ENCODE measurements at regions not wholly inside any gene's neighbourhood (a gene's known extent, or its start where the extent isn't known, plus 50 kb on each side); places are given as distances from the start of the nearest gene placed in this dataset.

DNA sequence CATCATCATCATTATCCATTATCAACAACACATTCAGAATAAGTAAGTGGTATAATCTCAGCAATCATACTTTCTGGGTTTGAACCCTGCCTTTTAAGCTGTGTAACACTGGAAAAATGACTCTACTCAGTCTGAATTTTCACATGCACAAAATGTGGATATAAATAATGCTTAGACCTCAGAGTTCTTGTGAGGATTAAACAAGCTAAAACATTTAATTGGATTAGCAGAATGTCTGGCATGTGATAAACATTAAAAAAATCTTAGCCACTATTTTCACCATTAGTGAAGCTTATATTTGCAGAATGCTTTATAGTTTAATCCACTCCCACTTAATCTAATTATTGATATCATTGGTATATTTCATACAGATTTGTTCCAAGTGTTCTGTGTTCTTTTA, 412.3 kb downstream of the RFC3 start:
- no peak for DNase-seq (ENCODE audit: low read depth, low spot score)

DNA sequence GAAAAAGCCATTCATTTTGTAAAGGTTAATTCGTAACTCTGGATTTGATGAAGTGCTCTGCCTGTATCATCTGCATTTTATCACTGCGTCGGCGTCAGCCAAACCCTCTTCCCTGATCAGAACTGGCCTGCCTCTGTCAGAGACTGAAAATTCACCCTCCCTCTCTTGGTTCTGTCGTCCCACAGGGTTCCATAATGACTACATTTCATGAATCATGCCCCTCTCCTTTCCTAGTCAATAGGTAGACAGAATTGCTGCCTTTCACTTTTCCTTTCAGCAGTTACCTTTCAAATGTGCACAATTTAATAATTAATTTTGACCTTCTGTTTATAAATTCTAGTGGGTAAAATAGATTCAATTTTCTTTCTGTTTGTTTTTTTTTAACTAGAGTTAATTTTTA, 423.4 kb downstream of the RFC3 start:
- DNase-seq (ENCODE audit: low read depth, low spot score) = no peak

DNA sequence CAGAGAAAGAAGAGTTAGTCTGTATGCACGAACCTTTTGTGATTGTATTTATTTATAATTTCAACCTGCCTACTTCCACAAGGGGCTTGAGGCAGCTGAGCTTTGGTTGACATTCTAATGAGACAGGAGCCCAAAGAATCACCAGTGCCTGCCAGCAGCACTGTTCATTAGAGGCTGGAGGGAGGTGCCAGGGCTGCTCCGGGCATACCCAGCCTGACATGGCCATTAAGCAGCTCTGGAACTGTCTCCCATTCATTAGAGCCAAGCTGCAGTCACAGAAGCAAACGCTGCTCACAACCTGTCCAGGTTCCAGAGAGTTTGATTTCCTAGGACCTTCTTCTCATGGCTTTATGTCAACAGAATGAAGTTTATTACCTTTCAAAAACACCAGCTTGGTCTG, 425.5 kb downstream of the RFC3 start:
- DNase-seq (ENCODE audit: low read depth, low spot score) = no peak

DNA sequence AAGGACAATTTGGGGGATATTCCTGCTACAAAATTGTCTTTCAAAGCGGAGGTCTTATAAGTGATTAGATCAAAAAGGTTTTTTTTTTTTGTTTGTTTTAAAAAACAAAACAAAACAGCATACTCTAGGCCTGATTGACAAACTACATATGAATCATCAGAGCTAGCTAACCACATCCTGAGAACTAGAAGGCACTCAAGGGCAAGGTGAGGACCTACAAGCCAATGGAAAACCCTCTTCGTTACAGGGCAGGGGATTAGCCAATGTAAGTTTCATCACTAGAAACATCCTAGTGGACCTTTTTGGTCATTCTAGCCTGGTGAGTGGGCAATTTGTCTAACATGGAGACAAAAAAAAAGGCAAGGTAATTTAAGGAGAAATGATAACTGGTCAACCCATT, 428.6 kb downstream of the RFC3 start:
- no peak for DNase-seq (ENCODE audit: low read depth, low spot score)

DNA sequence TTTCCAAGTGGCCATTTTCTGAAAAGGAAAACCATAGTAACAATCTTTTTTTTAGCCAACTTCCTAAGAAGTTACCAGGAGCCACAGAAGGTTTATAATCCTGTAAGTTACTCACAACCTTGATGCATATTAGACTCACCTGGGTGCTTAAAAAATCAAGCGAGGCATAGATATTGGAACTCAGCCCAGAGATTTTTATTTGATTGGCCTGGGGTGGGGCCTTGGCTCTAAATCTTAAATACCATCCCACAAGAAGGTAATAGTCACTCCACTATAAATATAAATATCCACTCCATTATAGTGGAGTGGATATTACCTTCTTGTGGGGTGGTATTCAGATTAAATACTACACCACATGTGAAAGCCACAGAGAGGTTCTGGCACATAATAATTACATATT, 429.6 kb downstream of the RFC3 start:
- no peak for DNase-seq (ENCODE audit: low read depth, low spot score)

DNA sequence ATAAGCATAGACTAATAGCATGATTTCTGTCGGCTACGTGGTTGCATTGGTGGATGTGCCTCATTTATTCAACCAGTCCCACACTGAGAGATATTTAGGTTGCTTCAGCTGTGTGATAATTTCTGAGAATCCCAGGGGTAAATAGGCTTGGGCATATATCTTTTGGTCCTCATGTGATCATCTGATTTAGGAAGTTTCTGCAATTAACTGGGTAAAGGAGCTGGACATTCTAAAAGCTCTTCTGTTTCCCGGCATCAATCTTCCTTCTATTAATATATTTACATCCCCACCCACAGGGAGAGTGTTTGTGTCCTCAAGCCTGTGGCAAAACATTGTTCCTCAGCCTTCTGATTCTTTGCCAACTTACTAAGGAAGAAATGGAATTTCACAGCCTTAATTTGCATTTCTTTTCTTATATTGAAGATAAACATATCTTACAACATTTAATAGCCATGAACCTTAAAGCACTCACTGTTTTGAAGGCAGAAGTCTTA, 431.6 kb downstream of the RFC3 start:
- DNase-seq (ENCODE audit: low read depth, low spot score) = no peak

DNA sequence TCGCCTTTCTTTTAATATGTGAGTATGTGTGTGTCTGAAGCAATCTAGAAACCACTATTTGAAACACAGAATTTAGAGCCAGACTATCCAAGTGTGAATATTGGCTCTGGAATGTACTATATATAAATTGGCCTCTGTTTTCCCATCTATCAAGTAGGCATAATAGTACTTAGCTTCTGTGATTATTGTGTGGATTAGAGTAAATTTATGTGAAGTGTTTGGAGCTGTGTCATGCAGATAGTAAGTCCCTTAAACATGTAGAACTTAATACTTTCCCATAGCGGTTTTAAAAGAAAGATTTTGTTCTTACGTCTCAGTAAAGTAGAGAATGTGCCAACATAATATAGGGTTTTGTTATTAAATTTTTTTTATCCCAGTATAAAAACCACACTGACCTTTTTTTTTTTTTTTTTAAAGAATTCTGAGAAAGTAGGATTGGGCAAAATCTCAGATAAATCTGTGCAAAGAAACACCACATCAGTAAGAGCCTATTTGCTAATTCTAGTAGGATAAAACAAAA, 432.3 kb downstream of the RFC3 start:
- no peak for DNase-seq (ENCODE audit: low read depth, low spot score)

DNA sequence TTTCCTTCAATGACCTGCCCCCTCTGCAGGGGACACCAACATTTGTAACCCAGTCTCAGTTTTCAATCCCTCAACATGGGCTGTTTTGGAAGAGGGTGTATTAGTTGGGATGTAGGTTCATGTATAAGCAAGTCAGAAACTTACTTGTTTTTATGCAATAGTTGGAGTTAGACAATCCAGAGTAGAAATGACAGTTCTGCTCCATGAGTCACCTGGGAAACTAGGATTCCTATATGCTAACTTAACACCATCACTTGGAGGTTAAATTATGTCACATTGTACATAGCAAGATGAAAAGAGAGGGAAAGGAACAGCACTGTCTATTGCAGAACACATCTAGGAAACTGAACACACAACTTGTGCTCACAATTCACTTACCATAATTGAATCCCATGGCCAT, 436.4 kb downstream of the RFC3 start:
- no peak for DNase-seq (ENCODE audit: low read depth, low spot score)

DNA sequence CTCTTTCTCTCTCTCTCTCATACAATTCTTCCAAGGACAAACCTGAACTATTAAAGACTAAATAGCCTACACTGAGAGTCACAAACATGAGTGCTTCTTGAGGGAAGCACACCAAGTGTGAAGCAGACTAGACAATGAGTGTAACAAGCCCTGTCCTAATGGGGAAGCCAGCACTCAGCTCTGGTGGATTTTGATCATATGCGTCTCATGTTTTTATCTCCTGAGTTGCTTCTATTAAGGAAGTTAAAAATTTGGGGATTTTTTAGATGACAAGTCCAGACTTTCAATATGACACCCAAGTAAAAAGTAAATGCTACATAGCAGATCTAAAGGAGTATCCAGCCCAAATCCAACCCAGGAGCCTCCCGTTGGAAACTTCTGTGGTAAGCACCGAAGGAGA, 437.8 kb downstream of the RFC3 start:
- DNase-seq (ENCODE audit: low read depth, low spot score) = no peak

DNA sequence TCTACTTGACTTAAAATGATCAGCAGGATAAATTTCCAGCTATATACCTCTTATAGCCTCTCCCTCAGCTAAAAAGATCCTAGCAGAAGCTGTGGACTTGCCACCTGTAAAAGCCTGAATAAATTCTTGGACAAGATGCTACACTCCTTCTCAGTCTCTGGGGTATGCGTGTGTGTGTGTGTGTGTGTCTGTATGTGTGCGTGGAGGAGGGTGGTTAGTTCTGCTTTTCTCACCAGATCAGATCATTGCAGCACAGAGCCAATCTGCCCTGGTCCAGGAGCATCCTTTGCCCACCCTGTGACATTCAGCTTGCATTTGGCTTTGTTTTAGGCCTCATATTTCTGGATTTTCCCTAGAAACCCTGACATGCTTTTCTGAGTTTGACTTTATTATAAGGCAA, 438.3 kb downstream of the RFC3 start:
- DNase-seq (ENCODE audit: low read depth, low spot score) = no peak

DNA sequence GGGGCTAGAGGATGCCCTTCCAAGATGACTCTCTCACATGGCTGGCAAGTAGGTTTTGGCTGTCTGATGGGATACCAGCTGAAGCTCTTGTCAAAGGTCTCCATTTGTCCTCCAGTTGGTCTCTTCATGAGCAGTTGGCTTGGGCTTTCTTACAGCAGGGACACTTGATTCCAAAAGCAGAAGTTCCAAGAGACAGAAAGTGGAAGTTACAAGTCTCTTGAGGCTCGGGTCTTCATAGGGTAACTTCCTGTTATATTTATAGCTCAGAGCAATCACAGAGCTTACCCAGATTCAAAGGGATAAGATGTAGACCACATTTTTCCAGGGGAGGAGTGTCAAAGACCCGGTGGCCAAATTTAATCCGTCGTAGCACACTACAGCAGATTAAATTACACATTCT, 440.0 kb downstream of the RFC3 start:
- DNase-seq (ENCODE audit: low read depth, low spot score) = no peak

DNA sequence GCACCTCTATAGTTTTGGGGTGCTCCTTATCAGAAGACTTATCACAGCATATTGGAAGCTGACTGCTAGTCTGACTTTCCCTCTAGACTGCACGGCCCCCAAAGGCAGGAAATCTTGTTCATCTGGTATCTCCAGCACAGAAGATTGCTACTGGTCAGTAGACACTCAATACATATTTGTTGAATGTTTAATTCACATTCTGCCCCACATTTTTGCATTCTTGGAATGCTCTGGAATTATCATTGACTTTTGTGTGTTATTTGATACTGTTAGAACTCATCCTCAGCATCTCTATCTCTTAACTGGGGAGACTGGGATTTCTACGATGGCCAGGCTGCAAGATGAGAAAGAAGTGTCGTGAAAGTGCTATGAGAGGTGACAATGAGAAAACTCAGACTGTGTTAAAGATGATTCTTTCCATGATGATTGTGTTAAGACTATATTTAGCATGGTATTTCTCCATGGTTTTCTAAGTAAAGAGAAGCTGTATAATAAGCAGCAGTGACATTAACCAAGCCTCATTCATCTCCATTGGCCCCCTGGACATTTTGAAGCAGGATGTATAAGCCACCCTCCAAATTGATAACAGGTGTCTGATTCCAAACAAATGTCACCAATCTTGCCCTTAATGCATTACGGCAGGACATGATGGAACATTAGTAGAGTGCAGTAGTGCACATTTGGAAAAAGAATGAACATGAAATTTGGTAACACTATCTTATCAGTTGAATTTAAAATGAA, 440.9 kb downstream of the RFC3 start:
- DNase-seq (ENCODE audit: low read depth, low spot score) = no peak

DNA sequence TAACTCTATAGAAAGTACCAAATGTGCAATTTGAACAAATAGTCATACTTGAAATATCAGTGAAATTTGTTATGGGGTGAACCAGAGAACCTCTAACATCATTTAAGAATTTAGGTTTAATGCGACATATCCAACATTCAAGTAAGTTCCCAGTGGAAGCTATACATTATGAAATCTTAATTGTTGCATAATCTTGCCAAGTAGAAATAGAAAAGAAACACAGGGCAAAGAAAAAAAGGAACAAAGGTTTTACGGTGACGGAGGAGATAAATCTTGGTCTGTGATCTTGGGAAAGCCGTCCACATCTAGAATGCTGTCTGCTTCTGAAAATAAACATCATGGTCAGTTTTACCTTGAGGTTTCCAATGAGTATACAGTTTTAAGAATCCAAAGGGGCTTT, 445.7 kb downstream of the RFC3 start:
- no peak for DNase-seq (ENCODE audit: low read depth, low spot score)

DNA sequence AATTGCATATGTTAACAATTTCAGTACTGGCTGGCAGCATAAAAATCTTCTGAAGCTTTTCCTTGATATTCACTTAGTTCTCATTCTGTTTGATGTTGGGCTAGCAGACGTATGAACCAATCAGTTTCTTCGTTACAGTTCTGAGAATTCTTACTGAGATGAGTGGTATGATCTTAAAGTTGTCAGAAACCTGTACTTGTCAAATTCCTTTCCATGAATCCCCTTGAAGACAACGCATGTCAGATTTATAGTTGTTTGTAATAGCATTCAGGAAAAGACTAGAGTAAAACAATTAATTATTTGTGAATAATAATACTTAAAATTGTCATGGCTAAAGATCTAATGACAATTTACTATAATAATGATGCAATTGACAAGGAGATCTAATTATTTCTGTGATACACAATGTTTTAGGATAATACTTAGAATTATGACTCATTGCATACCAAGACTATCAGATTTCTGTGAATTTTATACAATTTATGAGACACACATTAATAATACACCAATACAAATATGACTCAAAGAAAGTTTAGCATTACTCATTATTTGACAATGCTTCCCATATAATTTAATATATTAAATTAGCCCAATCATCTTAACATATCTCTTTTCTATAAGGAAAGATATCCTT, 447.2 kb downstream of the RFC3 start:
- no peak for DNase-seq (ENCODE audit: low read depth, low spot score)

DNA sequence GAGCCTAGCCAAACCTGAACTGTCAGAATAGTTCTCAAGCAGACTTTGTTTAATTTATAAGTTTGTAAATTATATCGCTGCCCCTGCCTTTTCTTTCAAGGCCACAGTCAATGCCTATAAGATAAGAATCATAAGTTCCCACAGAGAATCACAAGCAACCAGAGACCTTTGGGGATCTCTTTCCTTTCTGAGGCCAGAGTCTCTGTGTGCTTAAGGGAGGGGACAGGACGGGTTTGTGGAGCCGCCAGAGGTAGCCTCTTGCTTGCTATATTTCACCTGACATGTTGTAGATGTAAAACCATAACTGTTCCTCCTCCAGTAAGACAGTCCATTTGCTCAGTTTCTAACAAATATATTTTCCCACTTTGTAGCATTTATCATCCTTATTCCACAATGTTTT, 458.8 kb downstream of the RFC3 start:
- DNase-seq (ENCODE audit: low read depth, low spot score) = no peak

DNA sequence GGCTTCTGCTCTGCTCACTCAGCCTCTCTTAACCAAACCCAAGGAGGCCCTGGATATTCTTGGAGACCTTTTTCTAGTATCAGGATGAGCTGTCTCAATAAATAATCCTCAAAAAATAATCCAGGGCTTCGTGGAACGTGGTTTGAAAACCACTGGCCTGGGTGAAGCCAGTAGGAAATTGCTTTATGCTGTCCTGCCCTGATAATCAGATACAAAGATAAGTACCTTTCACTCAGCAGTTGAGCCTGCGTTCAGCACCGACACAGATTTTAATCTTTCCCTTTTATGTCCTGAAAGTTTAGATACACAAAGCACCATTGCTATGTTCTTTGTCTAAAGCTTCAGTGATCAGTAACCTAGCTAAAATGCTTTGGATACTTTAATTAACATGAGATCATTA, 460.0 kb downstream of the RFC3 start:
- DNase-seq (ENCODE audit: low read depth, low spot score) = no peak

DNA sequence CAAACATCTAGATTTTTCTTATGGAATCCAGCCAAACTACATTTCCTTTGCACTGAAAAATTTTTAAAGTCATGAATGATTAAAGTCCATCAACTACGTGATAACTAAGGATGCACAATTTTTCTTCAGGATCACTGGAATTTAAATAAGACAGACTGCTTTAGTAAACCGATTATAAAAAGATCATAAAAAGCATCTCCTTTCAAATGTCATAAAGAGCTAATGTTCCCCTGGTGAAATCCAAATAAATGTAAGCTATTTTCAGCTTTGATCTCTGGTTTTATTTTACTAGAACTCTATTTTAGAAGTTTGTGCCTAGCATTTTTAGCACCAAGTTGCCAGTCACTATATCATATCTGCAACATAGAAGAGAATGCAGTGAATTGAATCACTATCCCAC, 460.8 kb downstream of the RFC3 start:
- no peak for DNase-seq (ENCODE audit: low read depth, low spot score)

DNA sequence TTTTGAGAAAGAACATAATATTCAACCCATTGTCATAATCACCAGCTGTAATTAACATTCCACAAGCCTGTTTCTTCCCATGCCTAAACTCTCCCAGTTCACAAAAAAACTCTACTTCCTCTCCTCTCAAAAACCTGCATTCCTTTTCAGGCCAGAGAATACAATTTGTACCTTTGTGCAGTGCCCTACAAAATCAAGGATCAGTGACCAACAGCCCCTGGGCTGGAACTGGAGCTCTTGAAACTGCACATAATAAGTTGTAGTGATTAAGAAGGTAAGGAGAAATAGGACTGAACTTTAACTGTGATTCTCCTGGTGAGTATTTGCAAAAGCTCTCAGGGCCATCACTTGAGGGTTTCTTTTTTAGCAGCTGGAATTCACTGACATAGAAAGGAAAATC, 472.7 kb downstream of the RFC3 start:
- no peak for DNase-seq (ENCODE audit: low read depth, low spot score)

DNA sequence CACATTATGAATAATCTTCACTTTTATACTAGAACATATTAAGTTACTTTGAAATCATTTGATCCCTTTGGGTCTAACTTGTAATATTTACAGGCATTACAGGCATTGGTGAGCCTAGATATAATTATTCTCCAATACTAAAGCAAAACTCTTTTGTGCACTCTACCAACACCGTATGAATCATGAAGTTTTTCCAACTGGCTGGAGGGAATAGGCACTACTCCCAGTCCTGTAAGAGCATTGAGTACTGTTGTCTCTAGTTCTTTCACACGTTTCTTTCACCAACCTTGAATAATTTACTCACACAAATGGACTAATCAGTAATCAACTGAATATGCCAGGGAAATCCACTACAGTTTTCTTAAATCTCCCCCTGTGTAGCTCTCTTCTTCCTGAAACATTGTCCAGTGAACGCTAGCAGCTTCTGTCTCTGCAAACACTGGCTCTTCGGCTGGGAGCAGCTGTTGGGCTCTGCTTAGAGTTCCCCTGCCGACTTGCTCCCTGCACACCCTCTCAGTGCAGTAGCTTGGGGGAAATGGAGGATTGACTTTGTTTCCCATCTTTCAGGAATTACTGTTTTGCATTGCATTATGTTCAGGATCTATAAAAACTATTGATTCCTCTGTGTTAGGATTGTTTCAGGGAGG, 476.7 kb downstream of the RFC3 start:
- no peak for DNase-seq (ENCODE audit: low read depth, low spot score)

DNA sequence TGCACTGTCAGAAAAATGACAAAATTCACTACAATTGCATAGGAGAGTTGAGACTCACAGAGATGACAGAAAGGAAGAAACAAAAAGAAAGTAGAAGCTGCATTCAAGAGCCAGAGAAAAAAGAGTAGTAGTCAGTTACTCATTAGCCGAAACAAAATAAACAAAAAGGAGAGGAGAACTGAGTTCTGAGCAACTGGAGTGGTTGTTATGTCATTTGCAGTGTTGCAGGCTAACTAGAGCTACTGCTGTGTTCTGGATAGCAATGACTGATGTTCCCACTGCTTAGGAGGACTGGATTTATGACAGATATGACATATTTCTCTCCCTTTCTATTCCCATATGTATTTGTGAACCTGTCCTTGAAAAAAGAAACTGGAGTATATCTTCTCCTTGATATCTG, 482.6 kb downstream of the RFC3 start:
- DNase-seq (ENCODE audit: low read depth, low spot score) = no peak

DNA sequence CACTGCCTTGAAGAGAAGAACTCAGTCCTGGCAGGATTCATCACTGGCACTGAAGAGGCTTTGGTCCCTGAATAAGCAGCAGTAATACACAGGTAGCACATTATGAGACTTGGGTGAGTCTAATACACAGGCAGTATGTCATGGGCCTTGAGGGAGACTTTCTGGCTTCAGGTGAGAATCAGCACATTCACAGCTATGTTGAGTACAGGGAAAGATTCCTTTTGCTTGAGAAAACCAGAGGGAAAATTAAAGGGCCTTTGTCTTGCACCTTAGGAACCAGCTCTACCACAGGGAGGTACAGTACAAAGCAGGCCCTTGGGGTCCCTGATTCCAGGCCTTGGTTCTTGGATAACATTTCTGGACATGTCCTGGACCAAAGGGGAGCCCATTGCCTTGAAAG, 484.6 kb downstream of the RFC3 start:
- no peak for DNase-seq (ENCODE audit: low read depth, low spot score)

DNA sequence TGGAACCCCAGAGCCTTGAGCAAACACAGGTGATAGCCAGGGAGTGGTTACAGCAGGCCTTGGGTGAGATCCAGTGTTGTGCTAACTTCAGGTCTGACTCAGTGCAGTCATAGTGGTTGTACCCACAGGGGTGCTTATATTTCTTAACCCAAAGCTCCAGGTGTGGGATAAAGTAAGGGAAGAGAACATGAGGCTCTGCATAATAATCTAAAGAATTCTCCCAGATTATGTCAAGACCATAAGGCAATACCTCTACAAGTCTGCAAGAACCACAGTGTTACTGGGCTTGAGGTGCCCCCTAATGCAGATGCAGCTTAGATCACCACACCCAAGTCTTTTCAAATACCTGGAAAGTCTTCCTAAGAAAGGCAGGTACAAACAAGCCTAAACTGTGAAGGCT, 485.4 kb downstream of the RFC3 start:
- no peak for DNase-seq (ENCODE audit: low read depth, low spot score)

DNA sequence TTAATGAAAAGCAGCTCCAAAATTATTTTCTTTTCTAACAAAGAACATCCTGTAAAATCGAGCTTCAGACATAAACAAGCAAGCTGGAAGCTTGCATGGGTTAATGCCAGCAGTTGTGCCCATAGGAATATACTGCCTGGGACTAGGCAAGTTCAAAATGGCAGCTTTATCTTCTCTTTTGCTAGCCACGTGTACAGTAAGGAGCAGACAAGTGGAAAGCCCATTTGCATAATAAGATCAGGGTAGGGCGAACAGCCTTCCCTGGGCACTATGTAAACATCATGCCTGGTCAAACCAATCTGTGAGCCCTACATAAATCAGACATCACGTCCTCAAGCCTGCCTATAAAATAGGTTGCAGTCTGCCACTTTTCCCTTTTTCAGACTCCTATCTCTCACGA, 489.7 kb downstream of the RFC3 start:
- DNase-seq (ENCODE audit: low read depth, low spot score) = no peak

All from ELF-1 (cell line).